ENCODE measurements at regions not wholly inside any gene's neighbourhood (a gene's known extent, or its start where the extent isn't known, plus 50 kb on each side); places are given as distances from the start of the nearest gene placed in this dataset.

GRCh38 chr2:48250943-48251342, 63.5 kb upstream of the FOXN2 start:
- no peak overlapping the region for H3K4me3 ChIP-seq (ENCODE audit: low read depth, low read length)
- in situ Hi-C loops (cut with HindIII; ENCODE audit: low sequenced_read_pairs): no loop called here
- no peak for TF ChIP-seq CTCF (IDR thresholded peaks at IDR 0.05; ENCODE audit: low read depth, low read length, missing control alignments)
- DNase-seq (ENCODE audit: low read depth): no peak

GRCh38 chr2:48251437-48252148, 62.9 kb upstream of the FOXN2 start:
- in situ Hi-C loops (cut with HindIII; ENCODE audit: low sequenced_read_pairs): no loop called here
- no peak for TF ChIP-seq CTCF (IDR thresholded peaks at IDR 0.05; ENCODE audit: low read depth, low read length, missing control alignments)
- DNase-seq (ENCODE audit: low read depth): no peak

GRCh38 chr2:48253301-48253700, 61.2 kb upstream of the FOXN2 start:
- no peak for TF ChIP-seq CTCF (IDR thresholded peaks at IDR 0.05; ENCODE audit: low read depth, low read length, missing control alignments)
- in situ Hi-C loops (cut with HindIII; ENCODE audit: low sequenced_read_pairs): no loop called here
- DNase-seq (ENCODE audit: low read depth): no peak
- H3K4me3 ChIP-seq (ENCODE audit: low read depth, low read length): no peak overlapping the region

More at GRCh38 chr2:48251437-48252148, 62.9 kb upstream of the FOXN2 start:
- H3K4me3 ChIP-seq (ENCODE audit: low read depth, low read length): no peak overlapping the region

- in situ Hi-C loops (cut with HindIII; ENCODE audit: low sequenced_read_pairs): no loop called here
- no peak overlapping the region for H3K4me3 ChIP-seq (ENCODE audit: low read depth, low read length)
- DNase-seq (ENCODE audit: low read depth): no peak
- TF ChIP-seq CTCF (IDR thresholded peaks at IDR 0.05; ENCODE audit: low read depth, low read length, missing control alignments): no peak
These were observed 59.6 kb upstream of the FOXN2 start for GRCh38 chr2:48254839-48255238.

- TF ChIP-seq CTCF (IDR thresholded peaks at IDR 0.05; ENCODE audit: low read depth, low read length, missing control alignments): no peak
- DNase-seq (ENCODE audit: low read depth): no peak
- H3K4me3 ChIP-seq (ENCODE audit: low read depth, low read length): no peak overlapping the region
- in situ Hi-C loops (cut with HindIII; ENCODE audit: low sequenced_read_pairs): no loop called here
These were observed 57.0 kb upstream of the FOXN2 start for GRCh38 chr2:48257456-48257855.

- no peak overlapping the region for H3K4me3 ChIP-seq (ENCODE audit: low read depth, low read length)
- no peak for DNase-seq (ENCODE audit: low read depth)
- in situ Hi-C loops (cut with HindIII; ENCODE audit: low sequenced_read_pairs): no loop called here
- TF ChIP-seq CTCF (IDR thresholded peaks at IDR 0.05; ENCODE audit: low read depth, low read length, missing control alignments): no peak
These were observed 55.9 kb upstream of the FOXN2 start for GRCh38 chr2:48258481-48259149.
